ENCODE measurements at regions not wholly inside any gene's neighbourhood (a gene's known extent, or its start where the extent isn't known, plus 50 kb on each side); places are given as distances from the start of the nearest gene placed in this dataset.

DNA sequence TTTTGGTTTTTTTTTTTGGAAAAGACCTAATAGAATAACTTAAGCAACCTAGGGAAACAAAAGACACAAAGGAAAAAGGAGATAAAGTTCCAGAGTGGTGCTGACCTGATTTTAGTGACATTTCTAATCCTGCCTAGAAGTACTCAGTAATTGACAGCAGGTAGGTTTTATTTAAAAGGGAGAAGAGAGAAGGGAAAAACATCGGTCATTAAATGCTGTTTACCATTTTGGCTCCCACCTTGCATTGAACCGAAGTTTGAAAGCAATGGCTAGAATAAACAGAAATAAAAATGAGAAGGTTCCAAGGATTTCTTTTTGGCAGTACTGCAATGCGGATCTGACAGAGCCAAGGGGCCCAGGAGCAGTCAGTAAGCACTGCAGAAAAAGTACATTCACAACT, 115.8 kb upstream of the MAOA start:
- no peak for TF ChIP-seq POLR2AphosphoS5 (IDR thresholded peaks at IDR 0.05)
- no peak for TF ChIP-seq POLR2A (IDR thresholded peaks at IDR 0.05)
- TF ChIP-seq, protein P1, sequence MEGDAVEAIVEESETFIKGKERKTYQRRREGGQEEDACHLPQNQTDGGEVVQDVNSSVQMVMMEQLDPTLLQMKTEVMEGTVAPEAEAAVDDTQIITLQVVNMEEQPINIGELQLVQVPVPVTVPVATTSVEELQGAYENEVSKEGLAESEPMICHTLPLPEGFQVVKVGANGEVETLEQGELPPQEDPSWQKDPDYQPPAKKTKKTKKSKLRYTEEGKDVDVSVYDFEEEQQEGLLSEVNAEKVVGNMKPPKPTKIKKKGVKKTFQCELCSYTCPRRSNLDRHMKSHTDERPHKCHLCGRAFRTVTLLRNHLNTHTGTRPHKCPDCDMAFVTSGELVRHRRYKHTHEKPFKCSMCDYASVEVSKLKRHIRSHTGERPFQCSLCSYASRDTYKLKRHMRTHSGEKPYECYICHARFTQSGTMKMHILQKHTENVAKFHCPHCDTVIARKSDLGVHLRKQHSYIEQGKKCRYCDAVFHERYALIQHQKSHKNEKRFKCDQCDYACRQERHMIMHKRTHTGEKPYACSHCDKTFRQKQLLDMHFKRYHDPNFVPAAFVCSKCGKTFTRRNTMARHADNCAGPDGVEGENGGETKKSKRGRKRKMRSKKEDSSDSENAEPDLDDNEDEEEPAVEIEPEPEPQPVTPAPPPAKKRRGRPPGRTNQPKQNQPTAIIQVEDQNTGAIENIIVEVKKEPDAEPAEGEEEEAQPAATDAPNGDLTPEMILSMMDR (IDR thresholded peaks at IDR 0.05): no peak
